ENCODE measurements at regions not wholly inside any gene's neighbourhood (a gene's known extent, or its start where the extent isn't known, plus 50 kb on each side); places are given as distances from the start of the nearest gene placed in this dataset.

GRCh38 chr3:27907148-27907547 lies 185.0 kb upstream of the EOMES start:
- no peak for DNase-seq (ENCODE audit: low spot score)
- no peak for TF ChIP-seq CTCF (IDR thresholded peaks at IDR 0.05; ENCODE audit: extremely low read depth, missing control alignments)

- no peak for DNase-seq (ENCODE audit: low spot score)
- TF ChIP-seq CTCF (IDR thresholded peaks at IDR 0.05; ENCODE audit: extremely low read depth, missing control alignments) = no peak
These were observed 185.8 kb upstream of the EOMES start for GRCh38 chr3:27907929-27908328.

GRCh38 chr3:27910456-27910855 lies 188.3 kb upstream of the EOMES start:
- no peak for DNase-seq (ENCODE audit: low spot score)
- no peak for TF ChIP-seq CTCF (IDR thresholded peaks at IDR 0.05; ENCODE audit: extremely low read depth, missing control alignments)

- no peak for TF ChIP-seq CTCF (IDR thresholded peaks at IDR 0.05; ENCODE audit: extremely low read depth, missing control alignments)
- DNase-seq (ENCODE audit: low spot score) = no peak
These were observed 192.1 kb upstream of the EOMES start for GRCh38 chr3:27914199-27914598.

- no peak for DNase-seq (ENCODE audit: low spot score)
- no peak for TF ChIP-seq CTCF (IDR thresholded peaks at IDR 0.05; ENCODE audit: extremely low read depth, missing control alignments)
These were observed 201.4 kb upstream of the EOMES start for GRCh38 chr3:27923349-27924068.

GRCh38 chr3:27927882-27928281 lies 205.8 kb upstream of the EOMES start:
- DNase-seq (ENCODE audit: low spot score) = no peak
- no peak for TF ChIP-seq CTCF (IDR thresholded peaks at IDR 0.05; ENCODE audit: extremely low read depth, missing control alignments)

GRCh38 chr3:27930052-27930602 lies 208.0 kb upstream of the EOMES start:
- TF ChIP-seq CTCF (IDR thresholded peaks at IDR 0.05; ENCODE audit: extremely low read depth, missing control alignments) = no peak
- DNase-seq (ENCODE audit: low spot score) = no peak
